ENCODE measurements at regions not wholly inside any gene's neighbourhood (a gene's known extent, or its start where the extent isn't known, plus 50 kb on each side); places are given as distances from the start of the nearest gene placed in this dataset.

DNA sequence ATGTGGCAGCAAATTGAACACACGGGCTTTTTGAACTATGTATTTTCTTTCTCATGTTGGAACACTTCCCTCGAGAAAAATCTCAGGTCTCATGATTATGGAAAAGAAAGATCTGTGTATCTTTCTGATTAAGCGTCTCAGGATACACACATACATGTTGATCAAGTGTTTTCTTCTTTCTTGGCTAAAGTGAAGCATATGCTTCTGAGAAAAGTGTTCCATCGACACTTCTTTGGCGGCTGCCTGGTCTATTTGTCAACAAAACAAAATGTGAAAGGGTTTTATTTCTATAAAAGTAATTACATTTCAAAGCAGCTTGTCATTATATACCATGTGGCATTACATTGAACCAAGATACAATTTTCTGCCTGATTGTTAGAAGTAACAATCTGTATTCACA lies 157.5 kb downstream of the DLEU7 start:
- no peak for DNase-seq (ENCODE audit: low read depth)

DNA sequence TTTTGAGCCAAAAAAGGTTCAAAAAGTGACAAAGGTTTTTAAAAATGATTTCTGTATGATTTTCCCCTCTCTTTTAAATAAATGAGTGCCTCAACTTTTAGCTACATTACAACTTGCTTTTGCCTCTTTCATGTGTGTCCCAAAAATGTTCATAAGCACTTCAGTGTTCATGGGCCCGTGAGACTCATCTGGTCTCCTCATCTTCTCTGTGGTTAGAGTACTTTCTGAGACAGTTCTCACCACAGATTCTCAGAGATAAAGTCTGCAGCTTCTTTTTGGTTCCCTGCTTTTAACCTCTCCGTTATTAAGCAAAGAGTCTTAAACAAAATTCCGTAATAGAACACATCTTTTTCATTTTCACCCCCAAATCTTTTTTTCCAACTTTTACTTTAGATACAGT lies 156.9 kb downstream of the DLEU7 start:
- no peak for DNase-seq (ENCODE audit: low read depth)

DNA sequence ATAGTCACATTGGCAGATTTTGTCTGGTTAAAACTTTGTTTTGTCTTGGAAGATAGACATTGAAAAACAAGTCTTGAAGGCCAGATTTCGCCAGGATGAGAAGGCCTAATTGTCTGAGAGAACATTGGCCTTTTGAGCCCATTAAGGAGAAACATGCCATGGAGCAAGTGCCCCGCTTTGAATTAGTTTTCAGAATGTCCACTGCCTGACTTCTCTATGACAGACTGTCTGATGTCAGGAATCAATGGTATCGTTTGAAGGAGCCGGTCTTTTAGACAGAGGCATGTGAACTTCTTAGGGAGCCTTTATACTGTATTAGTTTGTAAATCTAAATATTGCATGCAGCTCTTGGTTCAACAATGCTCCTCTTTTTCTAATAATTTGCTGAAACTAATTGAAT lies 155.9 kb downstream of the DLEU7 start:
- DNase-seq (ENCODE audit: low read depth): no peak

DNA sequence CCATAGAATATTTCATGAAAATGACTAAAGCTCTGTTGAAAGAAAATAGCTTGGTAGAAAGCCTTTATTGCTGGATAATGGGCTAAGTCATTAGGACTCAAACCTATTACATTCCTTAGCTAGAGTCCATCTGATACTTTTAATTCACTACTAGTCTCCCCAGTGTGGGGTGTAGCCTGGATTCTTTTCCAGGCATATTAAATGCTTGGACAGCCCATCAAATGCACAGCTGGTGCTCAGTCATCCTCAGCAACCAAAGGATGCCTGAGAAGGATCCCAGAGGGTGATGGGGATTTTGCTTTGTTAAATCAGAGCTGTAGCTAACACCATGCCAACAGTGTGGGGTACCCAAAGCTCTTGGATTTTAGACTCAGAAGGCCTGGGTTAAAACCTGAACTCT lies 153.5 kb downstream of the DLEU7 start:
- DNase-seq (ENCODE audit: low read depth): peak; percentile 57

DNA sequence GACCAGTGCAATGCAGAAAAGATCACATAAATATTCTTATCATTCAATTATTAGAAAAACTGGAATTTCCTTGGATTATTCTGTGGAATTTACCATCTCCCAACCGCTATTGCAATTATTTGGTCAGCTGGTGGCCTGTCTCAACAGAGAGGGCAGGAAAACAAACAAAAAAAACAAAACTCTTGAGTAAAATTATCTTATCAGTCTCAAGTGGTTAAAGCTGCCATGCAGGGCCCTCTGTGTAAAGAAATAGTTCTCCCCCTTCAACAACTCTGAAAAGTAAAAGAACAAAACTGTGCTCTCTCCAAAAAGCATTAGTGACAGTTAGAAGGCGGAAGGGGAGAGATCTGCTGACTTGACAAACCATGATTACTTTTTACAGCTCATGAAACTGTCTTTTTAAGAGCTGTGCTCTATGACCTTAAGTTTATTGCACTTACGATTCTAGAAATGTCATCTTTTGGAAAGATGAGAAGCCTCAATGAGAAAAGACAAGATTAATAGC lies 152.3 kb downstream of the DLEU7 start:
- DNase-seq (ENCODE audit: low read depth): no peak

DNA sequence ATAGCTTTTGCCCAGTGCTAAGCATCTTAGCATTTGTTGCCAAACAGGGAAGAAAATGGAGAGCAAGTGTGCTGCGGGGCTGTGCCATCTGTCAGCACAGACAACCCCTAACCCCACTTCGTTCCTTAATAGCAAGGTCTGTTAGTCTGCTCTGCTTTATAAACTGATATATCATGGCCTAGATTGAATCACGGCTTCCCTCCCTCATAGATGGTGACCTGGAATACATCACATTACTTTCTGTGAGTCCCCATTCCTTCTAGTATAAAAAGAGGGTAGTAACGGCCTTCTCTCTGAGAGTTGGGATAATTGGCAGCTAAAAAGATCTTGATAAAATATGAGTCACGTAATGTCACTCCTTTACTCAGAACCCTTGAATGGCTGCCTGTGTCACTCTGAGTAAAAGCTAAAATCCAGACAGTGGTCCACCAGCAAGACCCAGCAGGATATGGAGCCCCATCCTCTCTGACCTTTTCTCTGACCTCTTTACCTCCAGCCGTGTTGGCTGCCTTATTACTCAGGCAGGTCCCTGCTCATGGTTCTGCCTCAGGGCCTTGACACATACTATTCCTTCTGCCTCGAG lies 151.7 kb downstream of the DLEU7 start:
- DNase-seq (ENCODE audit: low read depth): no peak

DNA sequence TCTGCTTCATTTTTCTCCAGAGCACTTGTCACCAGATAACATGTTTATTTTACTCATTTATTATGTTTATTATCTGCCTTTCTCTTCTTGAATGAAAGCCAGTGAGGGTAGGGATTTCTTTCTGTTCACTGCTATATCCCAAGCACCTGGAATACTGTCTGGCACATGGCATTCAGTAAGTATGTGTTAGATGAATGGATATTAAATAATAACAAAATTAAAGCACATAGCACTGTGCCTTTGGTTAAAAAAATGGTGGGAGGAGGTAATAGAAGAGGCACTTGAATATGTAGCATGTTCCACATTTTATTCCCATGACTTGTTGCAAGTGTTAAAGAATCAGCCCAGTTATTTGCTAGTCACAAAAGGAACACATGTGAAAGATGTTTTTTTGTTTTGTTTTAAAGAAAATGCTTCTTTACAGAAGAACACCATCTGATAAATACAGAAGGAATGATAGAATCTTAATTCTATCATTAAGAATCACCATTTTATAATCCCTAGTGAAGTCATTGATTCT lies 151.0 kb downstream of the DLEU7 start:
- no peak for DNase-seq (ENCODE audit: low read depth)

DNA sequence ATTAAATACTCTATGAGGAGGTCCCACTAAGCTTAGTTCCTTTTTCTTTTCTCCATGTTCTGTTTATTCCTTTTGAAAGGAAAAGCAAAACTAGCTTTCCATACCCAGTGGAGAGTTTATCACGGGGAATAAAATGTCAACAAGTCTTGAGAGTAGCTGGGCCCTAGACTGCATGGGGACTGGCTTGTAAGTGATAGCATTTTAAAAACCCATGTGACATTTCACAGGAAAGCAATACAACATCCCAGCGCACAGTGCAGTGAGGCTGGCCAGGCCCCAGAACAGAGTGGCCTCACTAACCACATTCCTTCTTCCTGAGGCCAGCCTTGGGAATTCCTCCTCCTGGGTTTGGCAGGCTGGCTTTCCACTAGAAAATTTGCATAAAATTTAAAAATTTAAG lies 149.8 kb downstream of the DLEU7 start:
- DNase-seq (ENCODE audit: low read depth): no peak

DNA sequence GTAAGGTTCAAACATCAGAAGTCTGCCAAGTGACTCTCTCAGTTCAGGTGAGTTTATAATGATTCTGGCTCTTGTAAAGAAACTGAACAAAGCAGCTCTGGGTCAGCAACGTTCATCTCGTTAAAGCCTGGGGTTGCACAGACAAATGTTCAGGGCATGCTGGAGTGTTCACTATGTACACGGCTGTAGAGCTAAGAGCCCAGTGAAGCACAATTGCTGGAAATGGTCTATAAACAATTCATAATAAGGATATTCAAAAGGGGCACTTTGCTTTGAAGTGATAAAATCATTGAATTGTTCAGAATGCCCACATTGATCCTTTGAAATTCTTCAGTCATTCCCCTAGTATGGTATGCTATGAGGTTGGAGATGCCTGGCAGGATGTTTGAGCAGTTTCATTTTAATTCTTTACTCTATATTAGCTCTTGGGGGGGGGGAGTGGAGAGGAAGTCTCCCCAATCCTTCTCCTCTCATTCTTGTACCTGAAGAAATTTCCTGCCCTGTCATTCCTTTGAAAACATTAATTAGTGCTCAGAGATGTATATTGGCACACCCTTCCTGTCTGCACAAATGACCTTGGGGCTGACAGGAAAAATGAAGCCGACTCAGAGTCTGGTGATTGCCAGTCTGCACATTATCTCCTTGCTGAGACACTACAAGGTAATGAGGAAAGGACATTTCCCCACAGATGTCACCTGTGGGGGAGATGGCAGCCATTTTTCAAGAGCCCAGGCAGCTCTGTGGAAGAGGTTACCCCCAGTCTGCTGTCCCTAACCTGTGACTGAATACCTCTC lies 145.5 kb downstream of the DLEU7 start:
- DNase-seq (ENCODE audit: low read depth): no peak

DNA sequence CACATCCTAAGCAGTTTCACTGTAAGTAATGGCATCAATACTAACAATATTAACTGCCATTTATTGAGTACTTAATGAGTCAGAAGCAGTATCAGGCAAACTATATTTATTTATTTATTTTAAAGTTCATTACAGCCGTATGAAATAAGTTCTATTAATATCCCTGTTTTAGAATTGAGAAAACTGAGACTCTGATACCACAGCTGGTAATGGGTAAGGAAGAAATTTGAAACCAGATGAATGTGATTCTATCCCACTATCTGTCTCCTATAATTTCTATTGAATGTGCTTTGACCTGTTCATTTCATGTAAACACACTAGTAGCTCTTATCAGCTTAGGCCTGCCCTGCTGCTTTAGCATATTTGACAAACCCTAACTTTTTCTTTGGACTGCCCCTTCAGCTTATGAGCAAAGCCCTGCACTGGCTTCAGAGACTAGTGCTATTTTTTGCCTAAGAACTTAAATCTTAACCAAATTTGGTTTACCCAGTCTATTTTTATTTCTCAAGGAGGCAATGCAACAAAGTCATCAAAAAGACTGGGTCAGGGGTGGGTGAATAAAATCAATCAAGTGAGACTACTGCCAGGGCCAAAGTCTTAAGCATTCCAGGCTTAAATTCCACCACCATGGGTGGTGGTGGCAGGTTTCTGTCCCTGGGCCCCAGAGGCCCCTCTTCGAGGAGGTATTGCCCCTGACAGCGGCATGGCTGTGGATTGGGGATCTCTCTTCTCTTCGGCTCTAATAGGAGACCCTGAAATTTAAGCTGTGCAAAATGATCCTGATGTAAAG lies 143.4 kb downstream of the DLEU7 start:
- DNase-seq (ENCODE audit: low read depth): no peak

DNA sequence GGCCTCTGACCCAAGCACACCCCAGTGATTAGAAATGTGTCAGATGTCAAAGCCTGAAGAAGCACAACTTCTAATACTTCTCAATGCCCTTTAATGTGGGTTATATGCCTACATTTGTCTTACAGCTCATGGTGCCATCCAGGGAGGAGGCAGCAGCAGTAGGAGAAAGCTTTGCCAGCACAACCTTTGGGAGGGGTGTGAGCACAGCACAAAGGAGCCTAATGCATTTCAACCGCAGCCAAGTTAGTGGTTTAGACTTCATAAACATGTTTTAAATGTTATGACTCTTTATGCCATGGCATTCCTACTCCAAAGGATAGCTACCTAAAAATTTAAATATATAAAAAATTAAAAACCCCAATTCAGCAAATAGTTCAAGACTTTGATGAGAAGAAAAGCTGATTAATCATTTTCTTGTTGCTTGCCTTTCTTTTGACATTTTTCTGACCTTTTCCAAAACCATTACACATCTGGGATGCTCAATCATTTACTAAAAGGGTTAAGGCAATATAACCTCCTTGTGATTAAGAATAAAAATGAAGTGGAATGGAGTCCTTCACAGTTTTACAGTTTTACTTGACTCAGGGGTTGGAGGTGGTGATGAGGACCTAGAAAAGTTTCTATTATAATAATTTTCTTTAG lies 142.7 kb downstream of the DLEU7 start:
- DNase-seq (ENCODE audit: low read depth): no peak

DNA sequence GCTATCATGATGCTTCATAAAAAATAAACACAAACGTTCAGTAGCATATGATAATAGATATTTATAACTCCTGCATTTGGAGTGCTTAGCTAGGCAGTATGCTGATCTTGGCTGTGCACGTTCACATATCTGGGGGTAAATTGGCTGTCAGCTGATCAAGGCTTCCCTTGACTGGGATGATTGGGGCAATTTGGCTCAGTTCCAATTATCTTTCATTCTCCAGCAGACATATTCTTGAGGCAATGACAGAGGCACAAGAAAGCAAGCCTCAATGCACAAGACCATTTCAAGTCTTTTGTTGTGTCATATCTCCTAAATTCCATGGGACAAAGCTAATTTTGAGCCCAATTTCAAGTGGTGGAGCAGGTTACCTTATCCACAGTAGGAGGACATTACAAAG lies 142.0 kb downstream of the DLEU7 start:
- no peak for DNase-seq (ENCODE audit: low read depth)

DNA sequence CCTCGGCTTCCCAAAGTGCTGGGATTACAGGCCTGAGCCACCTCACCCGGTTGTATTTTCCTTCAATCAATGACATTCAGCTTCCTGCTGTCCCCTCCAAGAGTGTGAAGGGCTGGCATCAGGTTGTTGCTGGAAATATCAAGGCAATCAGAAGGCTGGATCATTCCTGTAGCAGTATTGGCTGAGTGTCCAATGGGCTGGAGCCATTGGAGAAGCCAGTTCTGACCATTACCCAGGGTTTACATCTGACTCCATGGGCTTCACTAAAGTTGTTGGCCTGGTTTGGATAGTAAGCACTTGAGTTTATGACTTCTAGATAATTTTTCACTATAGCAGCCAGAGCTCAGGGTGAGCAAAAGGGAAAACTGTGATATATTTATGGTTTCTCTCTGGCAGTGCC lies 137.0 kb downstream of the DLEU7 start:
- no peak for DNase-seq (ENCODE audit: low read depth)

DNA sequence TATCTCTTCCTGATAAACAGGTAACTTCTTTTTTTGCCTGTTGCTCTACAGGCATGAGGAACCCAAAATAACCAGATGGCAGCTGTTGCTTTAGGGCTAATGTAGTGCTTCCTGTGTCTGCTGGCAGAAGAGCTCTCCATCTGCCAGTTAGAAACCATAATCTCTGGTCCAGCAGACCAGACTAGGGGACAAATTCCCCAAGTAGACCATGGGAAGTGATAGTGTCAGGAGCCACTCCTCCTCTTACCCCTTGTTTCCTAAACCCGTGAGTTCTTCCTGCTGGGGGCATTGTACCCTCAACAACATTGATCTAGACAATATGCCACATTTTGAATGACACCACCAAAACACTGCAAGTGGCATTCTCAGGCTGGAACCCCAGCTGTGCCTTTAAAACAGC lies 135.9 kb downstream of the DLEU7 start:
- no peak for DNase-seq (ENCODE audit: low read depth)

DNA sequence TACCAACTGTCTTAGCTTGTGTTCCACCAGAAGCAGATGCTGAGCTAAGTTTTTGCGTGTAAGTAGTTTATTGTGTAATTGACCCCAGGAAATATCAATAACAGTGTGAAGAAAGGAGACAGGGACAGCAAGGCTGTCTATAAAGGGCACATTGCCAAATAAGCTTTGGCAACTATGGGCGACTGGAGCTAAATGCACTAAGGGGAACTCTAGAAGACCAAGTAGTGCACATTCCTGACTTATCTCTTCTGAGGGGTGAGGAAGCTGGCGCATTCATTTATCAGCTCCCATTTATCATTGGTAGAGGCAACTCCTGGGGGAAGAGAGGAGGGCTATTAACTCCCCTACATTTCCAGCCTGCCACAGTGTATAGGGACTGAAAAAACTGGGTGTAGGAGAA lies 135.0 kb downstream of the DLEU7 start:
- DNase-seq (ENCODE audit: low read depth): no peak

DNA sequence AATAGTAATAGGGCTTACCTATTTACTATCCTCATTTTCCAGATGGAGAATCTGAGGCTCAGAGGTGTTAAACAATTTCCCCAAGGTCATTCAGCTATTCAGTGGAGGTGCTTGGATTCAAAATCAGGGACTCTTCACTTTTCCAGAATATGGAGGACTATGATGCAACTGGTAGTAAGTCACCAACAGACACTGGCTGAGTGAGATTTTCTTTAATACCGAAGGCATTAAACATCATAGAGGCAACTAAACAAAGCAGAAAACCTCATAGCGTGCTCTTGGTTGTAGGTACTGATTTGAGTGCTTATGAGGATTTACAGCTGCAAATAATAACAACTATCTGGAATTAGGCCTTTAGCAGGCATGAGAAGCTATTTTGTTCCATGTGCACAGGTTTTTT lies 134.4 kb downstream of the DLEU7 start:
- DNase-seq (ENCODE audit: low read depth): no peak

DNA sequence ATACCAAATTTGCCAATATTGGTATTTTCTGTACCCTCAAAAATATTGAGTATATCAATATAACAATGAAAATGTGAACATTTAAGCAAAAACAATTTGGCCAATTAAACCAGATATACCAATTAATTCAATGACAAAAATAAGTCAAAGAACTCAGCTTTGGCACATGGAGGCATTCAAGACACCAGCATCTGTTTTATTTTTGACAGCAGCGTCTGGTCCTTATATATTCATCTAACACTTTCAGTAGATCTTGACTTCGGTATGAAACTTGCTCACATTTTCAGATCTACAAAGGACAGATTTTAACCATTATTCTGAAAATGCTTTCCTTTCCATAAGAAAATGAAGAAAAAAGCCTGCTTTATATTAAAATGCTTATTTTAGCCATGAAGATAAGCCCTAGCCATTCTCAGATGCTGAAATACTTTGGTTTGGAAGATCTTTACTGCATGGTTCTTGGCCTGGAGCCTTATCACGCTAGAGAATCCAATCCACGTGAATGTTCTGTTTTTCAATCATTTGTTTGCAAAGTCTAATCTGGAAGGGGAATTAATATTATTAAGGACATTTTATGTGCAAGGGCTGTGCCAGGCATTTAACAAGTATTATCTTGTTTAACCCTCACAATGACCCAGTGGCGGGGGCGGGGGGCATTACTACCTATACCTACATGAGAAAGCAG lies 132.2 kb downstream of the DLEU7 start:
- no peak for DNase-seq (ENCODE audit: low read depth)

DNA sequence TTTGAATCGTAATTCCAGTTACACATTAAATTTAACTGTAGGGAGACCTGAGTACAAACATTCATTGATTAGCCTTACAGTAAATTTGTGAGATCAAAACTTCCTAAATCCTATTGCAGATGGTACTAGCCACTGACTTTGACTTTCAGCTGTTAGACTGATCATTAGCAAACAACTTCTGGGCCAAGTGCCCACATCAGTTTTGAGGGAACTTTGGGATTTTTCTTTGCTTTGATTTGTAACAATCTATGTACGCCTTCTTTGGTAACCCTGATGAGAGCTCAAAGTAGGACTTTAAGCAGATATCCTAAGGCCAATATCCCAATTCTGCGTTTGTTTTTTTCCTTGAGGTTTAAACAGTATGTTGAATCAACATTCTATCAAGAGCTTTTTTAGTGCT lies 131.5 kb downstream of the DLEU7 start:
- DNase-seq (ENCODE audit: low read depth): no peak

DNA sequence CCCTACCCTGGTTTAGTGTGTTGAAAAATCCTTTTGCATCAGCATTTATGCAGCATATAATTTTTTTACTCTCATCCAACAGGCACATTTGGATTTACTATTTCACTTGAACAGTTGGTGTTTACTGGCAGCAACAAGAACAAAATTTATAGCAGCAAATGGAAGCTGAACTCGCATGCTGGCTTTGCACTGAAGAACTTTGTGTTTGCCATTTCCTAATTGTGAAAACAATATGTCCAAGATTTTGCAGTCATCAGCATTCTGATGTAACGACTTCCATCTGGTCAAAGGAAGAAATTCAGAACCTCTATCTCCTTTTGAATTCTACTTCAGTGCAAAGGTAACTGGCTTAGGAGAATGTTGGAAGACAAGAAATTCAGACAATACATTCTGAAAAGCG lies 131.0 kb downstream of the DLEU7 start:
- DNase-seq (ENCODE audit: low read depth): peak; percentile 32

DNA sequence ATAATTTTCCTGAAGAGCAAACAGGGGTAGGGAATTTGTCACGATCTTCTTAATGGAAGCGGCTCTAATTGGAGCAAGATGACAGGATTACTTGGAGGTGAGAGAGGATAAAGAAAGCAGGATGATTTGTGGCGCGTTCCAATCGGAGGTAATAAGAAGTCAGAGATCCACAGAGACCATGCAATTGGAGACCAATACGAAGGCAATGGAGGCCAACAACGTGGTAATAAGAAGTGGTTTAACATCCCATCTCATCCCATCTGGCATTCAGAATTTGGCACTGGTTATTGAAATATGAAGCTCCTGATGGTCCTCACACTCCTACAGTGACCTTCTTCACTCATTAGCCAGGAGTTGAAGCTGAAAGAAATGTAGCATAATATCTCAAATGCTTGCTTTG lies 130.6 kb downstream of the DLEU7 start:
- no peak for DNase-seq (ENCODE audit: low read depth)

DNA sequence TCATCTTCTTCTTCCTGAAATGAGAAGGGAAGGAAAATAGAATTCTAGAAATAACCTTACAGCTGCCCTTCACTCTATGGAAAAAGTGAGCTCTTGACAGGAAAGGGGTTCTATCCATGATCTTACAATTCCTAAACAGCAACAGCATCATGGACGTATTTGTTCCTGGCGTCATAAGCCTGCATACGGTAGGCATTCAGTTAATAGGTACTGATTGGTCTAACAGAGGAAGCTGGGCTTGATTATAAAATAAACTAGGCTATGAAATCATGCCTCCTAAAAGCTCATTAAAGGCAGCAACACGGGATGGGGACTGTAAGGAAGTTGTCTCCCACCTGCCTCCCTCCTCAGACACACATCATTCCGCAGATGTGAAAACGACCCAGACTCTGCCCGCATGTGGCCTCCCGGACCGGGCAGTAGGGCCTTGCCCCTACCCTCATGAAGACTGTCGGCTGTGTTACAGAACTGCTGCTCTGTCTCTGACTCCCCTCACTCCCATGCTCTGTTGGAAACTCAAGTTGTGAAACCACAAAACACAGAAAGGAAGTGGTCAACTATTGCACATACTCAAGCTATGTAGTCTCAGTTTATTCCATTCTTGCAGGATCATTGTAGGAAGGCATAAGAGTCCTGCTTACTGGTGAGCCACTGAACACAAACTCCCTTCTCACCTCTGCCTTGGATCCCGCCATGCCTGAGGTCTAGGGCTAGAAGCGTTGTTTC lies 129.8 kb downstream of the DLEU7 start:
- peak; percentile 73 for DNase-seq (ENCODE audit: low read depth)
